Neural cell (in vitro differentiated cells): ENCODE measurements at regions not wholly inside any gene's neighbourhood (a gene's known extent, or its start where the extent isn't known, plus 50 kb on each side); places are given as distances from the start of the nearest gene placed in this dataset.

Experiments used
- H2AFZ ChIP-seq: fragments of 200-600, 300-800 bp; sonication (generic), shearing (Covaris generic); 2 replicates; pipeline ENCODE4 v1.6.0; 2014; ENCODE audit warnings: low read depth, mild to moderate bottlenecking, antibody characterized with exemption, low read length, moderate library complexity
- H3F3A ChIP-seq: fragments of 200-600 bp; shearing (Covaris generic); 2 replicates; pipeline ENCODE4 v1.6.1; 2016; ENCODE audit warnings: mild to moderate bottlenecking, moderate library complexity, mixed read lengths, antibody characterized with exemption, low read length; ENCODE audit not compliant: insufficient read depth, poor library complexity, severe bottlenecking
- H3K27ac ChIP-seq: fragments of 200-600, 300-800 bp; sonication (generic), shearing (Covaris generic); 2 replicates; pipeline ENCODE4 v1.5.1; 2014; ENCODE audit warnings: mild to moderate bottlenecking, low read length, moderate library complexity
- H3K27me3 ChIP-seq: fragments of 300-800, 200-600 bp; sonication (generic), shearing (Covaris generic); 2 replicates; pipeline ENCODE4 v1.6.0; 2014; ENCODE audit warnings: mild to moderate bottlenecking, low read depth, low read length, moderate library complexity; ENCODE audit not compliant: insufficient read depth
- H3K36me3 ChIP-seq: fragments of 300-800, 200-600 bp; sonication (generic), shearing (Covaris generic); 2 replicates; pipeline ENCODE4 v1.5.1; 2014; ENCODE audit warnings: mild to moderate bottlenecking, antibody characterized with exemption, low read length, moderate library complexity; ENCODE audit not compliant: insufficient read depth
- H3K4me2 ChIP-seq: fragments of 300-800, 200-600 bp; sonication (generic), shearing (Covaris generic); 2 replicates; pipeline ENCODE4 v1.6.0; 2014; ENCODE audit warnings: mild to moderate bottlenecking, low read length
- H3K4me3 ChIP-seq: fragments of 300-800, 200-600 bp; sonication (generic), shearing (Covaris generic); 2 replicates; pipeline ENCODE4 v1.5.1; 2014; ENCODE audit warnings: mild to moderate bottlenecking, low read length, moderate library complexity
- H3K79me2 ChIP-seq: fragments of 200-600 bp; shearing (Covaris generic); replicated peaks from 2 replicates; pipeline ENCODE4 v1.6.0; 2014; ENCODE audit warnings: mild to moderate bottlenecking, low read length, moderate library complexity; ENCODE audit not compliant: insufficient read depth
- H3K9ac ChIP-seq: fragments of 300-800, 200-600 bp; sonication (generic), shearing (Covaris generic); 2 replicates; pipeline ENCODE4 v1.6.1; 2016; ENCODE audit warnings: mild to moderate bottlenecking, low read length, mixed read lengths
- H3K9me2 ChIP-seq: fragments of 200-600 bp; shearing (Covaris generic); 2 replicates; pipeline ENCODE4 v1.6.1; 2016; ENCODE audit warnings: mild to moderate bottlenecking, low read length, mixed read lengths; ENCODE audit not compliant: insufficient read depth
- H3K9me3 ChIP-seq: fragments of 200-600, 300-800 bp; sonication (generic), shearing (Covaris generic); 2 replicates; pipeline ENCODE4 v1.6.1; 2016; ENCODE audit warnings: mild to moderate bottlenecking, mixed run types, low read length, moderate library complexity, mixed read lengths
- H4K20me1 ChIP-seq: fragments of 200-600 bp; shearing (Covaris generic); 2 replicates; pipeline ENCODE4 v1.6.1; 2016; ENCODE audit warnings: mild to moderate bottlenecking, mixed run types; ENCODE audit not compliant: insufficient read depth
- EP300 ChIP-seq: fragments of 450-650 bp; conservative IDR thresholded peaks from 2 replicates; pipeline ENCODE4 v1.6.1; 2014; ENCODE audit warnings: antibody characterized with exemption, mild to moderate bottlenecking, moderate library complexity; ENCODE audit not compliant: poor library complexity, severe bottlenecking
- EZH2 ChIP-seq: fragments of 200-600, 300-800 bp; shearing (Covaris generic), sonication (generic); IDR thresholded peaks from 2 replicates; pipeline ENCODE4 v1.6.1; 2014; ENCODE audit warnings: antibody characterized with exemption, low read length, borderline replicate concordance, mild to moderate bottlenecking; ENCODE audit not compliant: insufficient read depth, poor library complexity, severe bottlenecking
- MXI1 ChIP-seq: fragments of 450-650 bp; conservative IDR thresholded peaks from 2 replicates; pipeline ENCODE4 v1.6.1; 2014; ENCODE audit warnings: antibody characterized with exemption, mild to moderate bottlenecking; ENCODE audit not compliant: poor library complexity, severe bottlenecking
- POLR2AphosphoS5 ChIP-seq: IDR thresholded peaks from 2 replicates; pipeline ENCODE4 v1.6.1; 2012
- RAD21 ChIP-seq: fragments of 450-650 bp; conservative IDR thresholded peaks from 2 replicates; pipeline ENCODE4 v1.6.1; 2014; ENCODE audit warnings: antibody characterized with exemption, mild to moderate bottlenecking, moderate library complexity
- REST ChIP-seq: IDR thresholded peaks from 2 replicates; pipeline ENCODE4 v1.6.1; 2012; ENCODE audit warnings: borderline replicate concordance
- SMC3 ChIP-seq: fragments of 450-650 bp; conservative IDR thresholded peaks from 2 replicates; pipeline ENCODE4 v1.6.1; 2014; ENCODE audit warnings: antibody characterized with exemption, mild to moderate bottlenecking, moderate library complexity; ENCODE audit not compliant: poor library complexity
- TAF1 ChIP-seq: IDR thresholded peaks from 2 replicates; pipeline ENCODE4 v1.6.1; 2012; ENCODE audit warnings: low read depth

- no peaks in the 10 kb centered on the region for H3K36me3 ChIP-seq
- no peaks in the 10 kb centered on the region for H3K79me2 ChIP-seq
- no peaks in the 10 kb centered on the region for H3K27me3 ChIP-seq
- no peak overlapping the region for H2AFZ ChIP-seq
- no peak overlapping the region for H3K4me3 ChIP-seq
- no peaks in the 10 kb centered on the region for H3K9me3 ChIP-seq
- H3K9ac ChIP-seq, result no peak overlapping the region
- TF ChIP-seq MXI1 (no peak), SMC3 (no peak), TAF1 (no peak)
- H4K20me1 ChIP-seq, result no peaks in the 10 kb centered on the region
- H3K4me2 ChIP-seq, result no peak overlapping the region
- H3K27ac ChIP-seq, result no peak overlapping the region
- no peaks in the 10 kb centered on the region for H3F3A ChIP-seq
- H3K9me2 ChIP-seq, result no peaks in the 10 kb centered on the region
Observed at GRCh38 chr5:71932131-71932654, 175.1 kb upstream of the MAP1B start.

- Histone ChIP-seq H3K27ac (peak overlapping the region; percentile 48), H3K9me2 (no peaks in the 10 kb centered on the region), H2AFZ (no peak overlapping the region), H3K9ac (peak overlapping the region; percentile 28), H4K20me1 (no peaks in the 10 kb centered on the region), H3K36me3 (no peaks in the 10 kb centered on the region), H3F3A (no peaks in the 10 kb centered on the region), H3K79me2 (no peaks in the 10 kb centered on the region), H3K4me2 (no peak overlapping the region), H3K9me3 (no peaks in the 10 kb centered on the region), H3K27me3 (no peaks in the 10 kb centered on the region), H3K4me3 (peak overlapping the region; percentile 26)
- TF ChIP-seq RAD21 (peak; percentile 41), SMC3 (peak; percentile 41), MXI1 (no peak), EP300 (peak; percentile 58), REST (peak; percentile 69)
Observed at GRCh38 chr5:71932655-71933338, 174.5 kb upstream of the MAP1B start.

GRCh38 chr5:71934322-71934721 is 173.0 kb upstream of the MAP1B start:
- Histone ChIP-seq H3K36me3 (no peaks in the 10 kb centered on the region), H3K79me2 (no peaks in the 10 kb centered on the region), H3K4me2 (no peak overlapping the region), H3K9me2 (no peaks in the 10 kb centered on the region), H3F3A (no peaks in the 10 kb centered on the region), H2AFZ (no peak overlapping the region), H3K9ac (no peak overlapping the region), H3K27me3 (no peaks in the 10 kb centered on the region), H3K4me3 (no peak overlapping the region), H3K27ac (no peak overlapping the region), H3K9me3 (no peaks in the 10 kb centered on the region), H4K20me1 (no peaks in the 10 kb centered on the region)
- TF ChIP-seq EZH2 (no peak), EP300 (no peak), SMC3 (no peak), POLR2AphosphoS5 (no peak), TAF1 (no peak), REST (no peak)
